HT-29 (cell line): ENCODE measurements at regions not wholly inside any gene's neighbourhood (a gene's known extent, or its start where the extent isn't known, plus 50 kb on each side); places are given as distances from the start of the nearest gene placed in this dataset.

Experiments used
- DNase-seq: peaks from one replicate; pipeline ENCODE4 v3.0.0-alpha.2; 2015; ENCODE audit warnings: low spot score

GRCh38 chr5:160175438-160176218 lies 53.7 kb upstream of the FABP6 start:
- peak; percentile 55 for DNase-seq

- no peak for DNase-seq
Measured at GRCh38 chr5:160174780-160175437, 54.4 kb upstream of the FABP6 start.

- DNase-seq = no peak
Measured at GRCh38 chr5:160174290-160174689, 55.0 kb upstream of the FABP6 start.

- DNase-seq = no peak
Measured at GRCh38 chr5:160171666-160172065, 52.4 kb upstream of the PWWP2A start.

- no peak for DNase-seq
Measured at GRCh38 chr5:160169326-160169725, 50.1 kb upstream of the PWWP2A start.
